ENCODE measurements at regions not wholly inside any gene's neighbourhood (a gene's known extent, or its start where the extent isn't known, plus 50 kb on each side); places are given as distances from the start of the nearest gene placed in this dataset.

DNA sequence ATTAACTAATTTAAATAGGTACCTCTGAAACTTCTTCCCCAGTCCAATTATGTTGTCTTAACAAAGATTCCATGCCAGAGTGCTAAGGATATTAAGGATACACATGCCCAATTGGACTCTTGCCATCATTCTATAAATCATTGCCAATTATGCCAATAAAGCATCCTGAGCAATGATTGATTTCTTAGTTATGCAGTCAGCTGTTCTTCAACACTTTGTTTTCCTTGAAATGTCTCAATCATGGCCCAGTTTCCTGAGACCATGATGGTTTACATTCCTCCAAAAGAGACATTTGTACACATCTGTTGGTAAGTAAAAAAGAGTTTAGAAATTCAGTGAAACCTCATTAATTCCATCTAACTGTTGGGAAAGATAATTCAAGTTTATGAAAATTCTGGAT is 180.4 kb upstream of the PKN2 start:
- ChIA-PET POLR2A (no interaction called here), CTCF (no interaction called here)
- Histone ChIP-seq H3K27me3 (replicated peaks; ENCODE audit: control insufficient read depth, insufficient read depth, low read length) (no peaks in the 10 kb centered on the region), H3K9me3 (no peaks in the 10 kb centered on the region), H3K4me3 (ENCODE audit: low read depth, low read length) (no peak overlapping the region), H3K4me1 (no peaks in the 10 kb centered on the region), H3K36me3 (ENCODE audit: control insufficient read depth, insufficient read depth, low read length) (no peaks in the 10 kb centered on the region)
- Mint-ChIP-seq H3K4me3 (ENCODE audit: unreplicated experiment) (no peak overlapping the region), H3K27me3 (ENCODE audit: insufficient read depth, unreplicated experiment) (peaks cover 2% of the 10 kb centered on the region), H3K4me1 (ENCODE audit: low read depth, unreplicated experiment) (no peaks in the 10 kb centered on the region), H3K36me3 (ENCODE audit: insufficient read depth, unreplicated experiment) (no peaks in the 10 kb centered on the region), H3K9me3 (ENCODE audit: unreplicated experiment) (no peaks in the 10 kb centered on the region), H3K27ac (ENCODE audit: unreplicated experiment) (no peak overlapping the region)
- intact Hi-C loops (cut with micrococcal nuclease; ENCODE audit: unreplicated experiment): no loop called here
- TF ChIP-seq, protein P1, sequence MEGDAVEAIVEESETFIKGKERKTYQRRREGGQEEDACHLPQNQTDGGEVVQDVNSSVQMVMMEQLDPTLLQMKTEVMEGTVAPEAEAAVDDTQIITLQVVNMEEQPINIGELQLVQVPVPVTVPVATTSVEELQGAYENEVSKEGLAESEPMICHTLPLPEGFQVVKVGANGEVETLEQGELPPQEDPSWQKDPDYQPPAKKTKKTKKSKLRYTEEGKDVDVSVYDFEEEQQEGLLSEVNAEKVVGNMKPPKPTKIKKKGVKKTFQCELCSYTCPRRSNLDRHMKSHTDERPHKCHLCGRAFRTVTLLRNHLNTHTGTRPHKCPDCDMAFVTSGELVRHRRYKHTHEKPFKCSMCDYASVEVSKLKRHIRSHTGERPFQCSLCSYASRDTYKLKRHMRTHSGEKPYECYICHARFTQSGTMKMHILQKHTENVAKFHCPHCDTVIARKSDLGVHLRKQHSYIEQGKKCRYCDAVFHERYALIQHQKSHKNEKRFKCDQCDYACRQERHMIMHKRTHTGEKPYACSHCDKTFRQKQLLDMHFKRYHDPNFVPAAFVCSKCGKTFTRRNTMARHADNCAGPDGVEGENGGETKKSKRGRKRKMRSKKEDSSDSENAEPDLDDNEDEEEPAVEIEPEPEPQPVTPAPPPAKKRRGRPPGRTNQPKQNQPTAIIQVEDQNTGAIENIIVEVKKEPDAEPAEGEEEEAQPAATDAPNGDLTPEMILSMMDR (IDR thresholded peaks at IDR 0.05; ENCODE audit: insufficient read depth in 1 of 2, low read depth in 1 of 2, low read length in 1 of 2, severe bottlenecking in 1 of 2, unreplicated experiment in 1 of 2): no peak
- no TSS peak for BruUV-seq (replicated peaks)
- no peak for DNase-seq

DNA sequence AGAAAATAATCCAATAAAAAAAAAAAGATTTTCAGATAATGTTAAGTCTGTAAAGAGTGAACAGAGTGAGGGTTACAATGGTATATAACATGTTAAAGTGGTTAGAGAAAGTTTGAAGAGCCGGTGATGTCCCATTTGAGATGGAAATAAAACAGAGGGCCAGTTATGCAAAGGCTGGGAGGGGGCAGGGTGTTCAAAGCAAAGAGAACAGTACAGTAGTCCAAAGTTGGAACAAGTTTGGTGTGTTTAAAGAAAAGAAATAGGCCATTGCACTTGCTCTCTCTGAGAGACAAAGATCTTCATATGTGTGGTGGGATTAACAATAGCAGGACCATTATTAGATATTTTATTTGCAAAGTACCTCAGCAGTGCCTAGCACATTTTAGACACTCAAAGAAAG is 179.5 kb upstream of the PKN2 start:
- H3K4me3 Mint-ChIP-seq (ENCODE audit: unreplicated experiment): no peak overlapping the region
- H3K27ac Mint-ChIP-seq (ENCODE audit: unreplicated experiment): no peak overlapping the region
- Histone ChIP-seq H3K4me1 (no peaks in the 10 kb centered on the region), H3K9me3 (no peaks in the 10 kb centered on the region), H3K4me3 (ENCODE audit: low read depth, low read length) (no peak overlapping the region), H3K36me3 (ENCODE audit: control insufficient read depth, insufficient read depth, low read length) (no peaks in the 10 kb centered on the region), H3K27me3 (replicated peaks; ENCODE audit: control insufficient read depth, insufficient read depth, low read length) (no peaks in the 10 kb centered on the region)
- POLR2A ChIA-PET: no interaction called here
- intact Hi-C loops (cut with micrococcal nuclease; ENCODE audit: unreplicated experiment): no loop called here
- no peaks in the 10 kb centered on the region for H3K4me1 Mint-ChIP-seq (ENCODE audit: low read depth, unreplicated experiment)
- H3K27me3 Mint-ChIP-seq (ENCODE audit: insufficient read depth, unreplicated experiment): peaks cover 2% of the 10 kb centered on the region
- DNase-seq: no peak
- H3K9me3 Mint-ChIP-seq (ENCODE audit: unreplicated experiment): no peaks in the 10 kb centered on the region
- no peaks in the 10 kb centered on the region for H3K36me3 Mint-ChIP-seq (ENCODE audit: insufficient read depth, unreplicated experiment)
- CTCF ChIA-PET: no interaction called here
- no TSS peak for BruUV-seq (replicated peaks)
- TF ChIP-seq, protein P1 (IDR thresholded peaks at IDR 0.05; ENCODE audit: insufficient read depth in 1 of 2, low read depth in 1 of 2, low read length in 1 of 2, severe bottlenecking in 1 of 2, unreplicated experiment in 1 of 2): no peak

DNA sequence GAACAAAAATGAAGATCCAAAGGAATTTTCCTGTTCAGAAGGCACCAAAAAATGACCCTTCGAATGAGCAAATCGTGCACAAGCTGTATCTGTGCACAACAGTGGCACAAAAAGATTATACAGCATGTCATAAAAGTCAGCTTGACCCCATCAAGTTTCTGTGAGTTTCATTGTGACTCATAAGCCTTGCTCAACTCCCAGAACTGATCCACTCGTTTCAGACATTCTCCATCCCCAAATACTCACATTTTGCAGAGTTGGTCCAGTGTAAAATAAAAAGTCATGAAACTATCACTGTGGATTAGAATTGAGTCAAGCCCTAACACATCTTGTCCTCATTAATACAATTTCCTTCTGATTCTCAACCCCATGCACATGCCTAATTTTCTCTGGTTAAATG is 174.7 kb upstream of the PKN2 start:
- DNase-seq: no peak
- H3K27me3 Mint-ChIP-seq (ENCODE audit: insufficient read depth, unreplicated experiment): no peaks in the 10 kb centered on the region
- no peak overlapping the region for H3K4me3 Mint-ChIP-seq (ENCODE audit: unreplicated experiment)
- H3K27ac Mint-ChIP-seq (ENCODE audit: unreplicated experiment): no peak overlapping the region
- ChIA-PET CTCF (no interaction called here), POLR2A (no interaction called here)
- no peaks in the 10 kb centered on the region for H3K9me3 Mint-ChIP-seq (ENCODE audit: unreplicated experiment)
- Histone ChIP-seq H3K4me1 (no peaks in the 10 kb centered on the region), H3K4me3 (ENCODE audit: low read depth, low read length) (no peak overlapping the region), H3K9me3 (no peaks in the 10 kb centered on the region), H3K27me3 (replicated peaks; ENCODE audit: control insufficient read depth, insufficient read depth, low read length) (no peaks in the 10 kb centered on the region), H3K36me3 (ENCODE audit: control insufficient read depth, insufficient read depth, low read length) (no peaks in the 10 kb centered on the region)
- no TSS peak for BruUV-seq (replicated peaks)
- no peaks in the 10 kb centered on the region for H3K4me1 Mint-ChIP-seq (ENCODE audit: low read depth, unreplicated experiment)
- no peaks in the 10 kb centered on the region for H3K36me3 Mint-ChIP-seq (ENCODE audit: insufficient read depth, unreplicated experiment)
- intact Hi-C loops (cut with micrococcal nuclease; ENCODE audit: unreplicated experiment): no loop called here
- TF ChIP-seq, protein P1 (IDR thresholded peaks at IDR 0.05; ENCODE audit: insufficient read depth in 1 of 2, low read depth in 1 of 2, low read length in 1 of 2, severe bottlenecking in 1 of 2, unreplicated experiment in 1 of 2): no peak

Data from Caco-2 (cell line).